Transverse colon (tissue), 4 donors: ENCODE measurements at regions not wholly inside any gene's neighbourhood (a gene's known extent, or its start where the extent isn't known, plus 50 kb on each side); places are given as distances from the start of the nearest gene placed in this dataset.

Experiments
- CTCF ChIP-seq, 5 experiments: fragments of 200-600 bp in 3 of 5; fragments of 450-650 bp in 2 of 5; sonication (generic) in 3 of 5; IDR thresholded peaks; 1 replicate in 2 of 5; 2 replicates in 3 of 5; pipeline ENCODE4 v1.5.1; 2016 to 2017; ENCODE audit warnings: antibody characterized with exemption in 5 of 5, inconsistent platforms in 3 of 5, mild to moderate bottlenecking in 2 of 5, moderate library complexity in 1 of 5
- POLR2AphosphoS5 ChIP-seq, 3 donors: sonication (generic); formaldehyde crosslinking; IDR thresholded peaks; one replicate each; pipeline ENCODE4 v1.6.1; 2016; ENCODE audit warnings: antibody characterized with exemption in 3 of 3

- TF ChIP-seq POLR2AphosphoS5 (IDR thresholded peaks at IDR 0.05), result no peak
- no peak for TF ChIP-seq CTCF (IDR thresholded peaks at IDR 0.05)
Measured at GRCh38 chr1:185501099-185501498, 184.1 kb upstream of the IVNS1ABP start.
